Natural killer cell (primary cell): ENCODE measurements at regions not wholly inside any gene's neighbourhood (a gene's known extent, or its start where the extent isn't known, plus 50 kb on each side); places are given as distances from the start of the nearest gene placed in this dataset.

Experiments used
- ATAC-seq, 3 donors: fragments of 150-1000 bp in 2 of 3; fragments of 200-7000 bp in 1 of 3; cut with Tn5 transposase; 1 replicate in 1 of 3; 2 replicates in 2 of 3; pipeline ENCODE4 v1.10.0; 2021; ENCODE audit warnings: mild to moderate bottlenecking in 2 of 3, moderate library complexity in 2 of 3
- DNase-seq, 2 donors: peaks; one replicate each; pipeline versions ENCODE4 v3.0.0 to v3.0.0-alpha.2; 2013 to 2021; ENCODE audit warnings: mixed read lengths in 1 of 2
- H3K27ac ChIP-seq: one replicate; pipeline ENCODE4 v1.5.1; 2013; ENCODE audit warnings: mild to moderate bottlenecking, low read length
- H3K27me3 ChIP-seq: one replicate; pipeline ENCODE4 v1.6.1; 2013; ENCODE audit warnings: low read length; ENCODE audit not compliant: control insufficient read depth, insufficient read depth
- H3K36me3 ChIP-seq: one replicate; pipeline ENCODE4 v1.6.1; 2013; ENCODE audit warnings: low read length; ENCODE audit not compliant: control insufficient read depth, insufficient read depth
- H3K4me1 ChIP-seq: one replicate; pipeline ENCODE4 v1.6.1; 2013; ENCODE audit warnings: low read length; ENCODE audit not compliant: control insufficient read depth, insufficient read depth
- H3K4me3 ChIP-seq: one replicate; pipeline ENCODE4 v1.5.1; 2013; ENCODE audit warnings: low read length
- H3K9me3 ChIP-seq: one replicate; pipeline ENCODE4 v1.6.1; 2013; ENCODE audit warnings: low read length; ENCODE audit not compliant: control insufficient read depth, insufficient read depth
- H3K27ac Mint-ChIP-seq, 2 donors: one replicate each; pipeline ENCODE4 v1.8.0; 2022; ENCODE audit warnings: mild to moderate bottlenecking in 2 of 2, mixed read lengths in 2 of 2, moderate library complexity in 1 of 2
- H3K27me3 Mint-ChIP-seq, 2 donors: one replicate each; pipeline ENCODE4 v1.8.0; 2022; ENCODE audit warnings: low read depth in 2 of 2, mixed read lengths in 2 of 2
- H3K36me3 Mint-ChIP-seq: one replicate; pipeline ENCODE4 v1.8.0; 2022; ENCODE audit warnings: mixed read lengths
- H3K4me1 Mint-ChIP-seq, 2 donors: one replicate each; pipeline ENCODE4 v1.8.0; 2022; ENCODE audit warnings: mixed read lengths in 2 of 2
- H3K4me3 Mint-ChIP-seq: one replicate; pipeline ENCODE4 v1.8.0; 2022; ENCODE audit warnings: mild to moderate bottlenecking, moderate library complexity, mixed read lengths
- H3K9me3 Mint-ChIP-seq, 2 donors: one replicate each; pipeline ENCODE4 v1.8.0; 2022; ENCODE audit warnings: mixed read lengths in 2 of 2
- CTCF ChIP-seq: fragments of 200-600 bp; IDR thresholded peaks from one replicate; pipeline ENCODE4 v1.8.0; 2022; ENCODE audit warnings: antibody characterized with exemption
- WGBS: methylation state at CpG from one replicate; pipeline ENCODE4 v1.1.7; 2013; ENCODE audit warnings: missing lambda C conversion rate; ENCODE audit not compliant: insufficient coverage; 5-methylcytosine and 5-hydroxymethylcytosine counted together
- intact Hi-C: fragments of 100-400 bp; cut with micrococcal nuclease; formaldehyde crosslinking; loops from one replicate; pipeline ENCODE4 v1.14.2; 2022

- no peaks in the 10 kb centered on the region for H3K36me3 ChIP-seq
- no peak for DNase-seq
- Mint-ChIP-seq H3K27ac (no peak overlapping the region), H3K4me1 (peaks cover 0 to 6% of the 10 kb centered on the region in 2 donors), H3K9me3 (peaks cover 7 to 8% of the 10 kb centered on the region in 2 donors), H3K27me3 (no peaks in the 10 kb centered on the region), H3K4me3 (no peak overlapping the region), H3K36me3 (peaks cover 12% of the 10 kb centered on the region)
- no peaks in the 10 kb centered on the region for H3K4me1 ChIP-seq
- intact Hi-C loops, result no loop called here
- H3K9me3 ChIP-seq, result no peaks in the 10 kb centered on the region
- WGBS, result 79% methylated on average over 4 of the region's 4 CpGs
- TF ChIP-seq CTCF, result no peak
- H3K4me3 ChIP-seq, result no peak overlapping the region
- H3K27me3 ChIP-seq, result no peaks in the 10 kb centered on the region
- H3K27ac ChIP-seq, result no peak overlapping the region
- ATAC-seq, result no peak
Observed at GRCh38 chr3:64865839-64866570, 178.2 kb upstream of the ADAMTS9 start.

GRCh38 chr3:64863226-64864212, 175.7 kb upstream of the ADAMTS9 start:
- no peak overlapping the region for H3K27ac ChIP-seq
- peaks cover 12% of the 10 kb centered on the region for H3K36me3 Mint-ChIP-seq
- no peak overlapping the region for H3K4me3 Mint-ChIP-seq
- H3K9me3 Mint-ChIP-seq, result peaks cover 9 to 12% of the 10 kb centered on the region in 2 donors
- H3K36me3 ChIP-seq, result no peaks in the 10 kb centered on the region
- DNase-seq (no peak), ATAC-seq (no peak)
- no peak overlapping the region for H3K27ac Mint-ChIP-seq
- no peak for TF ChIP-seq CTCF
- no peaks in the 10 kb centered on the region for H3K4me1 ChIP-seq
- H3K4me1 Mint-ChIP-seq, result peaks cover 13 to 24% of the 10 kb centered on the region in 2 donors
- WGBS, result 88% methylated on average over 9 of the region's 11 CpGs
- intact Hi-C loops, result no loop called here
- H3K4me3 ChIP-seq, result no peak overlapping the region
- no peaks in the 10 kb centered on the region for H3K27me3 Mint-ChIP-seq
- no peaks in the 10 kb centered on the region for H3K27me3 ChIP-seq
- no peaks in the 10 kb centered on the region for H3K9me3 ChIP-seq

- Histone ChIP-seq H3K4me1 (no peaks in the 10 kb centered on the region), H3K36me3 (no peaks in the 10 kb centered on the region), H3K27me3 (no peaks in the 10 kb centered on the region), H3K9me3 (no peaks in the 10 kb centered on the region), H3K4me3 (no peak overlapping the region), H3K27ac (no peak overlapping the region)
- H3K9me3 Mint-ChIP-seq, result peaks cover 9 to 12% of the 10 kb centered on the region in 2 donors
- H3K27me3 Mint-ChIP-seq, result no peaks in the 10 kb centered on the region
- no peak for TF ChIP-seq CTCF
- peaks cover 12% of the 10 kb centered on the region for H3K36me3 Mint-ChIP-seq
- no peak for ATAC-seq
- 81% methylated on average over 3 of the region's 3 CpGs for WGBS
- no peak overlapping the region for H3K4me3 Mint-ChIP-seq
- intact Hi-C loops, result no loop called here
- H3K27ac Mint-ChIP-seq, result no peak overlapping the region
- no peak for DNase-seq
- peaks cover 13 to 24% of the 10 kb centered on the region in 2 donors for H3K4me1 Mint-ChIP-seq
Observed at GRCh38 chr3:64861684-64862083, 173.9 kb upstream of the ADAMTS9 start.
